ENCODE measurements at regions not wholly inside any gene's neighbourhood (a gene's known extent, or its start where the extent isn't known, plus 50 kb on each side); places are given as distances from the start of the nearest gene placed in this dataset.

GRCh38 chr15:37756407-37756806 is 178.0 kb upstream of the TMCO5A start:
- TF ChIP-seq, protein P1, sequence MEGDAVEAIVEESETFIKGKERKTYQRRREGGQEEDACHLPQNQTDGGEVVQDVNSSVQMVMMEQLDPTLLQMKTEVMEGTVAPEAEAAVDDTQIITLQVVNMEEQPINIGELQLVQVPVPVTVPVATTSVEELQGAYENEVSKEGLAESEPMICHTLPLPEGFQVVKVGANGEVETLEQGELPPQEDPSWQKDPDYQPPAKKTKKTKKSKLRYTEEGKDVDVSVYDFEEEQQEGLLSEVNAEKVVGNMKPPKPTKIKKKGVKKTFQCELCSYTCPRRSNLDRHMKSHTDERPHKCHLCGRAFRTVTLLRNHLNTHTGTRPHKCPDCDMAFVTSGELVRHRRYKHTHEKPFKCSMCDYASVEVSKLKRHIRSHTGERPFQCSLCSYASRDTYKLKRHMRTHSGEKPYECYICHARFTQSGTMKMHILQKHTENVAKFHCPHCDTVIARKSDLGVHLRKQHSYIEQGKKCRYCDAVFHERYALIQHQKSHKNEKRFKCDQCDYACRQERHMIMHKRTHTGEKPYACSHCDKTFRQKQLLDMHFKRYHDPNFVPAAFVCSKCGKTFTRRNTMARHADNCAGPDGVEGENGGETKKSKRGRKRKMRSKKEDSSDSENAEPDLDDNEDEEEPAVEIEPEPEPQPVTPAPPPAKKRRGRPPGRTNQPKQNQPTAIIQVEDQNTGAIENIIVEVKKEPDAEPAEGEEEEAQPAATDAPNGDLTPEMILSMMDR (IDR thresholded peaks at IDR 0.05): no peak
- TF ChIP-seq POLR2A (IDR thresholded peaks at IDR 0.05): no peak

Measured in lower leg skin (tissue), 3 donors.